ENCODE measurements at regions not wholly inside any gene's neighbourhood (a gene's known extent, or its start where the extent isn't known, plus 50 kb on each side); places are given as distances from the start of the nearest gene placed in this dataset.
"Not testable (repeated sequence)": the region's sequence is repeated elsewhere in the genome, so short reads cannot be mapped to it uniquely, and the experiment has no call there.

DNA sequence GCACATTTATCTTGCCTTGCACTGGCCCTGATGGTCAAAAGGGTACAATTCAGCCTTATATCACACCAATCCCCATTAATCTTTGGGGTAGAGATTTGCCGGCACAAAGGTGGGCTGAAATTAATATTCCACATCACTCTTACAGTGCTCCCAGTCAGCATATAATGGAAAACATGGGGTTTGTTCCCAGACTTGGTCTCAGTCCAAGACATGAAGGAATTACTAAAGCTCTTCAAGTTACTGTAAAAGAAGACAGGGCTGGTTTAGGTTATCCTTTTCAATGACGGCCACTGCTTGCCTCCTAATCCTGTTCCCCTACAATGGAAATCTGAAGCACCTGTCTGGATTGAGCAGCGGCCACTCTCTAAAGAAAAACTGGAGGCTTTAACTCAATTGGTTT, 160.7 kb downstream of the IER5 start:
- TF ChIP-seq CTCF (IDR thresholded peaks at IDR 0.05; ENCODE audit: low read length, missing control alignments): no peak
- no peak for DNase-seq (ENCODE audit: low read depth)
- no peak overlapping the region for H3K4me3 ChIP-seq (replicated peaks; ENCODE audit: low read depth, low read length)

DNA sequence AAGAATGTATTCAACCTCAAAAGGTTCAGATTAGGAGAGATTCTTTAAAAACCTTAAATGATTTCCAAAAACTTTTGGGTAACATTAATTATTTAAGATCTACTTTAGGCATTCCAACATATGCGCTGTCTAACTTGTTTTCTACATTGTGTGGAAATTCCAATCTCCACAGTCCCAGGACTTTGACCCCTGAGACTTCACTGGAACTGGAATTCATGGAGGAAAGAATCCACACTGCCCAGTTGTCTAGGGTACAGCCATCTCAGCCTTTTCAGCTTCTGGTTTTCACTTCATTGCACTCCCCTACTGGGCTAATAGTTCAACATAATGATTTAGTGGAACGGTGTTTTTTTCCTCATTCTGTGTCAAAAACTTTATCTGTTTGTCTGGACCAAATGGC, 161.5 kb downstream of the IER5 start:
- no peak for DNase-seq (ENCODE audit: low read depth)
- no peak for TF ChIP-seq CTCF (IDR thresholded peaks at IDR 0.05; ENCODE audit: low read length, missing control alignments)

DNA sequence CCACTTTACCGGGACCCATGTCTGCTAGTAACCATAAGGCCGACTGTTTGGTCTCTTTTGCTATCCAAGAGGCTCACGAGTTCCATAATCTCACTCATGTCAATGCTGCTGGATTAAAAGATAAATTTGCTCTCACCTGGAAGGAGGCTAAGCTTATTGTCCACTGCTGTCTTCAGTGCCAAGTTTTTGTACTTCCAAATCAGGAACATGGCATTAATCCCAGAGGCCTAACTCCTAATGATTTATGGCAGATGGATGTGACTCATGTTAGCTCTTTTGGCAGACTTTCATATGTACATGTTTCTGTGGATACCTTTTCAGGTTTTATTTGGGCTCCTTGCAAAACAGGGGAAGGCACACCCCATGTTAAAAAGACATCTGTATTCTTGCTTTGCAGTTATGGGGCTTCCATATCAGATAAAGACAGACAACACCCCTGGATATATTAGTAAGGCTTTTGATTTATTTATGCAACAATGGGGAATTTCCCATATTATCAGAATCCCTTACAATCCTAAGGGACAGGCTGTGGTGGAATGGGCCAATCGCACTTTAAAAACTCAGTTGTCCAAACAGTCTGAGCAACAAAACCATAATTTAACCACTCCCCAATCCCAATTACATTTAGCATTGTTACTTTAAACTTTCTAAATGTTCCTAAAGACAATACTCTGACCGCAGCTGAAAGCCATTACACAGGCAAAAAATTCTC, 162.7 kb downstream of the IER5 start:
- TF ChIP-seq CTCF (IDR thresholded peaks at IDR 0.05; ENCODE audit: low read length, missing control alignments): no peak
- no peak overlapping the region for H3K4me3 ChIP-seq (replicated peaks; ENCODE audit: low read depth, low read length)
- DNase-seq (ENCODE audit: low read depth): peak; percentile 79

More for the DNA sequence above, 161.5 kb downstream of the IER5 start:
- H3K4me3 ChIP-seq (replicated peaks; ENCODE audit: low read depth, low read length): no peak overlapping the region

DNA sequence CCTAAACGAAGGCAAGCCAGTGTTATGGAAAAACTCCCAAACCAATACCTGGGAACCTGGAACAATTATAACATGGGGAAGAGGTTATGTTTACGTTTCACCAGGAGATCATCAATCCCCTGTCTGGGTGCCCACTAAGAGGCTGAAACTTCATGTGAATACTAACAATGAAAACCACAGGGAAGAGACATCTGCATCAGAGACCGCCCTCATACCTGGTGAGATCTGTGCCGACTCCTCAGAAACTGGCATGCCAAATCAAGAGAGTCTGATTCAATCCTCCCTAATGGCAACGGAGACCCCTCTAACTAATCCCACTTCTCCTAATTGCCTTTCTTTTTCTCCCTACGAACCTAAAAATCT, 163.2 kb downstream of the IER5 start:
- no peak overlapping the region for H3K4me3 ChIP-seq (replicated peaks; ENCODE audit: low read depth, low read length)
- no peak for TF ChIP-seq CTCF (IDR thresholded peaks at IDR 0.05; ENCODE audit: low read length, missing control alignments)
- no peak for DNase-seq (ENCODE audit: low read depth)

DNA sequence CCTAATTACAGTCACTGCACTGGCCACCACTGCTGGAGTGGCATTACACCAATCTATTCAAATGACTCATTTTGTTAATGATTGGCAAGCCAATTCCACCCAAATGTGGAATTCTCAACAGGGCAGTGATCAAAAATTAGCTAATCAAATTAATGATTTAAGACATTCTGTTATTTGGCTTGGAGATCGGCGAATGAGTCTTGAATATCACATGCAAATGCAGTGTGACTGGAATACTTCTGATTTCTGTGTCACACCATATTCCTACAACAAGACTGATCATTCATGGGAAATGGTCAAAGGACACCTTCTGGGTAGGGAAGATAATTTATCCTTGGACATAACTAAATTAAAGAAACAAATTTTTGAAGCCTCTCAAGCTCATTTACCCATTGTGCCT, 165.1 kb downstream of the IER5 start:
- not testable (repeated sequence) for DNase-seq (ENCODE audit: low read depth); H3K4me3 ChIP-seq (replicated peaks; ENCODE audit: low read depth, low read length)

DNA sequence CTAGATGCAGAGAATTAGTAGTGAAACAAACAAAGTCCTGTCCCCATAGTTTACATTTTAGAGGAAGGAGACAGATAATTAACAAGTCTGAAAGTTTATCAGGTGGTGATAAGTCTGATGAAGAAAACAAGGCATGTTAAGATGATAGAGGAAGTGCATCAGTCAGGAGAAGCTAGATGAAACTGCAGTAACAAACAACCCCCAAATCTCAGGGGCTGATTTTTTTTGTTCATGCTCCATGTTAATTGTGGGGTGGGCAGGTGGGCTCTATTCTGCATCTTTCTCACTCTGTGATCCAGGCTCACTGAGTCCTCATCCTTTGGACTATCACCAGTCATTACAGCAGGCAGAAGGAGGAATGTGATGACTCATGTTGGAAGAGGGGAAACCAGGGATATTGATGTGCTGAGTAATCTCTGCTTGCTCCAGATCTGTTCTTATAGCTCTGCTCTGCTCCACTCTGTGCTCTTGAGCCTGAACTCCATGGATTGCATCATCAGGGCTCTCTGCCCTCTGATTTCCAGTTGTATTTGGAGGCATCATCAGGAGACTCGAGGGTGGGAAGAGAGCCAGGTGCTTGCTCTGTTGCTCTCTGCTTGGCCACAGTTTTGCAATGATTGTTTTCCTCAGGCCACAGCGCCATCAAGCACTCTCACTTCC, 166.9 kb downstream of the IER5 start:
- H3K4me3 ChIP-seq (replicated peaks; ENCODE audit: low read depth, low read length): no peak overlapping the region
- DNase-seq (ENCODE audit: low read depth): peak; percentile 99
- no peak for TF ChIP-seq CTCF (IDR thresholded peaks at IDR 0.05; ENCODE audit: low read length, missing control alignments)

DNA sequence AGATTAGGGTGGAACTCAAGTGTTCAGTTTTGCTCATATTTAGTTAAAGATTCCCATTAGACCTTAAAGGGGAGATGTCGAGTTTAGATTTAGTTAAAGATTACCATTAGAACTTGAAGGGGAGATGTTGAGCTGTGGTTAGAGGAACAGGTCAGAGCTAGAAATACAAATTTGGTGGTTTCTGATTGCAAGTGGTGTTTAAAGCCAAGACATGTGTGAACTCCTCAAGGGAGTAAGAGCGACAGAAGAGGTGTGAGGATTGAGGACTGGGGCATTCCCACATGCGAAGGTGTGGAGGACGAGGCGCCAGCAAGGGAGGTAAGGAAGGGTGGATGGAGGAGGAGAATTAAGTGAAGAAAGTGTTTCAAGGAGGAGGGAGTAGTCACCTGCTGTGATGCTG, 168.6 kb downstream of the IER5 start:
- no peak overlapping the region for H3K4me3 ChIP-seq (replicated peaks; ENCODE audit: low read depth, low read length)

More for the DNA sequence above, 168.6 kb downstream of the IER5 start:
- no peak for TF ChIP-seq CTCF (IDR thresholded peaks at IDR 0.05; ENCODE audit: low read length, missing control alignments)
- no peak for DNase-seq (ENCODE audit: low read depth)
